Smooth muscle cell (in vitro differentiated cells): ENCODE measurements at regions not wholly inside any gene's neighbourhood (a gene's known extent, or its start where the extent isn't known, plus 50 kb on each side); places are given as distances from the start of the nearest gene placed in this dataset.

ENCODE experiments used
- DNase-seq: peaks from one replicate; lab custom pipeline; 2025; ENCODE audit not compliant: unreplicated experiment; lab: John Stamatoyannopoulos, UW
- H2AFZ ChIP-seq: fragments of 200-600 bp; sonication (generic); 2 replicates; pipeline ENCODE4 v1.6.0; 2016; ENCODE audit warnings: antibody characterized with exemption, low read depth, mild to moderate bottlenecking
- H3F3A ChIP-seq: fragments of 200-600 bp; sonication (generic); 2 replicates; pipeline ENCODE4 v1.6.0; 2017; ENCODE audit warnings: antibody characterized with exemption, low read depth
- H3K27ac ChIP-seq: fragments of 200-600 bp; sonication (generic); 2 replicates; pipeline ENCODE4 v1.5.1; 2016; ENCODE audit warnings: low read depth, mild to moderate bottlenecking
- H3K27me3 ChIP-seq: fragments of 200-600 bp; sonication (generic); 2 replicates; pipeline ENCODE4 v1.6.1; 2016; ENCODE audit warnings: low read depth, mild to moderate bottlenecking
- H3K36me3 ChIP-seq: fragments of 200-600 bp; sonication (generic); 2 replicates; pipeline ENCODE4 v1.5.1; 2016; ENCODE audit warnings: low read depth
- H3K4me1 ChIP-seq: fragments of 200-600 bp; sonication (generic); 2 replicates; pipeline ENCODE4 v1.5.1; 2016; ENCODE audit warnings: low read depth
- H3K4me2 ChIP-seq: fragments of 200-600 bp; sonication (generic); 2 replicates; pipeline ENCODE4 v1.6.0; 2016; ENCODE audit warnings: mild to moderate bottlenecking
- H3K4me3 ChIP-seq: fragments of 200-600 bp; sonication (generic); 2 replicates; pipeline ENCODE4 v1.5.1; 2016; ENCODE audit warnings: mild to moderate bottlenecking
- H3K79me2 ChIP-seq: fragments of 200-600 bp; sonication (generic); 2 replicates; pipeline ENCODE4 v1.6.0; 2016; ENCODE audit warnings: low read depth, mild to moderate bottlenecking
- H3K9ac ChIP-seq: fragments of 200-600 bp; sonication (generic); 2 replicates; pipeline ENCODE4 v1.6.0; 2016; ENCODE audit warnings: low read depth
- H3K9me3 ChIP-seq: fragments of 200-600 bp; sonication (generic); replicated peaks from 2 replicates; pipeline ENCODE4 v1.5.1; 2016; ENCODE audit warnings: low read depth
- H4K20me1 ChIP-seq: fragments of 200-600 bp; sonication (generic); 2 replicates; pipeline ENCODE4 v1.6.0; 2016; ENCODE audit warnings: low read depth
- WGBS: methylation state at CpG from one replicate; pipeline ENCODE4 v1.1.7; 2016; ENCODE audit warnings: low lambda C conversion rate; 5-methylcytosine and 5-hydroxymethylcytosine counted together
- TF ChIP-seq, protein P1 (sequence below): fragments of 200-600 bp; sonication (generic); IDR thresholded peaks from 2 replicates; pipeline ENCODE4 v1.5.1; 2017; ENCODE audit warnings: borderline replicate concordance, mild to moderate bottlenecking, antibody characterized with exemption; ENCODE audit not compliant: insufficient read depth, poor library complexity, severe bottlenecking

DNA sequence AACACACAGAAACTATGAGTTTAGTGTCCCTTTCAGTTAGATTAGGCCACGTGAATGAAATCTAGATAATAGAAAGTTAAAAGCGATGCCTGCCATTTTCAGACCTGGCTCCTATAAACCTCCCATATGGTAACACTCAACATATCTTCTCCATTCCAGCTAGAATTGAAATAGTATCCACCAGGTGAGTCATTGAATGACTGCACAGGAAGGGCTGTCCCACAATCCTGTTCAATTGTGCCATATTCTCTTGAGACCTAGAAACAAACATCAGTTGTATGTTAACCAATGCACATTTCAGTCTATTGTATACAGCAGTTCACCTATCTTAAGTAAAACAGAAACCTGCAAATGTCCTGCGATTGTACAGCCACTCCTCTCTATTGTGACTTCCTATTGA is 659.3 kb upstream of the SLIT2 start:
- Histone ChIP-seq H3K79me2 (no peaks in the 10 kb centered on the region), H4K20me1 (no peaks in the 10 kb centered on the region), H3K27me3 (no peaks in the 10 kb centered on the region), H3K4me2 (no peak overlapping the region), H3K4me3 (no peak overlapping the region), H2AFZ (no peak overlapping the region), H3K27ac (no peak overlapping the region), H3K9me3 (no peaks in the 10 kb centered on the region), H3K9ac (no peak overlapping the region), H3F3A (no peaks in the 10 kb centered on the region), H3K4me1 (no peaks in the 10 kb centered on the region), H3K36me3 (no peaks in the 10 kb centered on the region)
- TF ChIP-seq, protein P1, sequence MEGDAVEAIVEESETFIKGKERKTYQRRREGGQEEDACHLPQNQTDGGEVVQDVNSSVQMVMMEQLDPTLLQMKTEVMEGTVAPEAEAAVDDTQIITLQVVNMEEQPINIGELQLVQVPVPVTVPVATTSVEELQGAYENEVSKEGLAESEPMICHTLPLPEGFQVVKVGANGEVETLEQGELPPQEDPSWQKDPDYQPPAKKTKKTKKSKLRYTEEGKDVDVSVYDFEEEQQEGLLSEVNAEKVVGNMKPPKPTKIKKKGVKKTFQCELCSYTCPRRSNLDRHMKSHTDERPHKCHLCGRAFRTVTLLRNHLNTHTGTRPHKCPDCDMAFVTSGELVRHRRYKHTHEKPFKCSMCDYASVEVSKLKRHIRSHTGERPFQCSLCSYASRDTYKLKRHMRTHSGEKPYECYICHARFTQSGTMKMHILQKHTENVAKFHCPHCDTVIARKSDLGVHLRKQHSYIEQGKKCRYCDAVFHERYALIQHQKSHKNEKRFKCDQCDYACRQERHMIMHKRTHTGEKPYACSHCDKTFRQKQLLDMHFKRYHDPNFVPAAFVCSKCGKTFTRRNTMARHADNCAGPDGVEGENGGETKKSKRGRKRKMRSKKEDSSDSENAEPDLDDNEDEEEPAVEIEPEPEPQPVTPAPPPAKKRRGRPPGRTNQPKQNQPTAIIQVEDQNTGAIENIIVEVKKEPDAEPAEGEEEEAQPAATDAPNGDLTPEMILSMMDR = no peak
- 96% methylated on average over 3 of the region's 3 CpGs for WGBS
- DNase-seq = no peak

DNA sequence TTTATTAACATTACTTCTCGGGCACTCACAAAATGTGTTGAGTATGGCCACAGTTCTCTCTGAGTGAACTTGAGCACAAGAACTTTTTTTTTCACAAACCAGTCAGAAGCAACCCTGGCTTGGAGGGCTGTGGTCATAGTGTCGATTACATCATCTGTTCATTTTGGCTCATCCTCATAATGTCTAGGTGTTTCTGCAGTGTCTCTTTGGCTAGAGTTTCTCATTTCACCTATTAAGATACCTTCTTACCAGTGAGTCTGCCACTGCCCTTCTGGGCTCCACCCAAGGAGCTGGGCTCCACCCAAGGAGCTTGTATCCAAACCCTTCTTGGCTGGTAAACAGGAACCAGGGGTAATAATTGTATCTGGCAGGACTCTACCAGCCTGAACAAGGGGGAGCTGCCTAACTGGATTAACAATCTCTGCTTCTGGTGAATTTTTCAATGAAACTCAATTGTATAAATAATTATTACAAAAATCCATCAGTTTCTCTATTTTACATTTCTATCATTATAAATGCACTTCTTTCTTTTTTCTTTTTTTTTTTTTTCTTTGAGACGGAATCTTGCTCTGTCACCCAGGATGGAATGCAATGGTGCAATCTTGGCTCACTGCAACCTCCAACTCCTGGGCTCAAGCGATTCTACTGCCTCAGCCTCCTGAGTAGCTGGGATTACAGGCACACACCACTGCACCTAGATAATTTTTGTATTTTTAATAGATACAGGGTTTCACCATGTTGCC is 667.7 kb upstream of the SLIT2 start:
- H3K27ac ChIP-seq = no peak overlapping the region
- H3K79me2 ChIP-seq = no peaks in the 10 kb centered on the region
- H3K9ac ChIP-seq = no peak overlapping the region
- H3K4me2 ChIP-seq = no peak overlapping the region
- no peaks in the 10 kb centered on the region for H4K20me1 ChIP-seq
- no peak overlapping the region for H3K4me3 ChIP-seq
- no peaks in the 10 kb centered on the region for H3K27me3 ChIP-seq
- WGBS = 90% methylated on average over 4 of the region's 4 CpGs
- H3K4me1 ChIP-seq = no peaks in the 10 kb centered on the region
- H2AFZ ChIP-seq = no peak overlapping the region
- no peak for DNase-seq
- H3K9me3 ChIP-seq = no peaks in the 10 kb centered on the region
- no peaks in the 10 kb centered on the region for H3K36me3 ChIP-seq
- H3F3A ChIP-seq = no peaks in the 10 kb centered on the region
- TF ChIP-seq, protein P1 = no peak

DNA sequence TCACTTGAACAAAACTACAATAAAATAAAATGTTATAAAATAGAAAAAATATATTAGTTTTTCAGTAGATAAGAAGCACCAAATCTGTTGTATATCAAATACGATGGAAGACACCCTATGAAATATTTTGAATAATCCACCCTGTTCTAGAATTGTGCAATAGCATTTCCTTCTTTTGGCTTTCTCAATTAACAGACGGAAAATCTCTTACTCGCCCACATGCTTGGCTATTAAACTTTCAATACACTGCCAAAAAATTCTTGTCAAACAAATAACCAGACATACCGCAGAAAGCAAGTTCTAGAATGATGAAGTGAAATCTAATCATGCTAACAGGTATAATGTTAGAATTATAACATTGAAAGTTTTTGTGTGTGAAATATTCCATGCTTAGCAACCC is 671.6 kb upstream of the SLIT2 start:
- no peak overlapping the region for H3K27ac ChIP-seq
- no peak for DNase-seq
- H3K9ac ChIP-seq = no peak overlapping the region
- H2AFZ ChIP-seq = no peak overlapping the region
- no peaks in the 10 kb centered on the region for H4K20me1 ChIP-seq
- no peaks in the 10 kb centered on the region for H3K27me3 ChIP-seq
- H3K4me1 ChIP-seq = no peaks in the 10 kb centered on the region
- no peaks in the 10 kb centered on the region for H3F3A ChIP-seq
- H3K79me2 ChIP-seq = no peaks in the 10 kb centered on the region
- TF ChIP-seq, protein P1 = no peak
- H3K4me3 ChIP-seq = no peak overlapping the region
- no peak overlapping the region for H3K4me2 ChIP-seq
- H3K36me3 ChIP-seq = no peaks in the 10 kb centered on the region
- H3K9me3 ChIP-seq = no peaks in the 10 kb centered on the region
- WGBS = 52% methylated on average over 4 of the region's 4 CpGs

DNA sequence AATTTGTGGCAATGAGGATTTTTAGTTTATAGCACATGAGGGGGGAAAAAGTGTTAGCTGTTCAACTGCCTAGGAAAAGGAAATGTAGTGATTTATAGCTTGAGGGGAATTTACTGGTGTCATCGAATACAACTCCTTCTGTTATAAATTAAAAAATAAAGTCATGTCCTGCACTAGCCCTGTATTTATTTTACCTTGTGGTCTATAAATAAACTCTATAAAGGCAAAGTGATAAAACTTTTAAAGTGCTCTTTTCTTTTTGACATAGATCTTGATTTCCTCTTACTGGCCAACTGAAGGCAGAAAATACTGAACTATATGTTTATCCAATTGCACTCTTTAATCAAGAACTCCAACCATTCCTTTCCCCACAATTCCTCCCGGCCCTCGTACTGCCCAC is 672.1 kb upstream of the SLIT2 start:
- no peaks in the 10 kb centered on the region for H4K20me1 ChIP-seq
- no peaks in the 10 kb centered on the region for H3K4me1 ChIP-seq
- H3K27ac ChIP-seq = no peak overlapping the region
- H3K4me3 ChIP-seq = no peak overlapping the region
- DNase-seq = no peak
- H2AFZ ChIP-seq = no peak overlapping the region
- TF ChIP-seq, protein P1 = no peak
- 87% methylated on average over 3 of the region's 3 CpGs for WGBS
- H3K9me3 ChIP-seq = no peaks in the 10 kb centered on the region
- H3K36me3 ChIP-seq = no peaks in the 10 kb centered on the region
- H3K4me2 ChIP-seq = no peak overlapping the region
- no peaks in the 10 kb centered on the region for H3K79me2 ChIP-seq
- no peaks in the 10 kb centered on the region for H3K27me3 ChIP-seq
- H3F3A ChIP-seq = no peaks in the 10 kb centered on the region
- no peak overlapping the region for H3K9ac ChIP-seq
